A549 (cell line): ENCODE measurements at regions not wholly inside any gene's neighbourhood (a gene's known extent, or its start where the extent isn't known, plus 50 kb on each side); places are given as distances from the start of the nearest gene placed in this dataset.
A peak's percentile ranks its signal among the peaks of the same experiment; 100 is the strongest.

Experiments
- ATAC-seq, 2 experiments: fragments of 200-7000 bp in 1 of 2; fragments of >200 bp in 1 of 2; cut with Nextera tagmentation in 1 of 2; cut with Tn5 transposase in 1 of 2; 3 replicates each; pipeline versions ENCODE4 v1.8.0 to v1.9.1; 2018 to 2020; ENCODE audit warnings: mild to moderate bottlenecking in 1 of 2, moderate library complexity in 1 of 2
- CTCF ChIA-PET: fragments of 300-600 bp; sonication (Branson Sonifier 250); formaldehyde crosslinking; extraction: SDS; loops from one replicate; lab custom pipeline; 2021; ENCODE audit warnings: antibody characterized with exemption, inconsistent platforms; lab: Yijun Ruan, JAX
- POLR2A ChIA-PET: fragments of 350-600 bp; formaldehyde crosslinking; extraction: SDS; loops from one replicate; lab custom pipeline; 2021; ENCODE audit warnings: antibody characterized with exemption, inconsistent platforms; lab: Yijun Ruan, JAX
- DNase-seq, 2 experiments: peaks; one replicate each; pipeline versions ENCODE4 v3.0.0 to v3.0.0-alpha.2; 2011 to 2016; ENCODE audit warnings: low read depth in 1 of 2, low spot score in 1 of 2
- FAIRE-seq: peaks from 2 replicates; lab custom pipeline; 2011; peaks lifted over from hg19 to GRCh38; lab: Jason Lieb, UNC
- H3K27ac ChIP-seq, 2 experiments: fragments of >200 bp; sonication (Bioruptor Twin); formaldehyde crosslinking; 3 replicates each; pipeline ENCODE4 v1.5.1; 2016 to 2017
- H3K4me1 ChIP-seq: fragments of >200 bp; sonication (Bioruptor Twin); formaldehyde crosslinking; 3 replicates; pipeline ENCODE4 v1.6.1; 2016
- H3K4me2 ChIP-seq: fragments of >200 bp; sonication (Bioruptor Twin); formaldehyde crosslinking; 3 replicates; pipeline ENCODE4 v1.6.1; 2016
- H3K4me3 ChIP-seq: fragments of >200 bp; sonication (Bioruptor Twin); formaldehyde crosslinking; 3 replicates; pipeline ENCODE4 v1.5.1; 2016
- H3K9me3 ChIP-seq: fragments of >200 bp; sonication (Bioruptor Twin); formaldehyde crosslinking; 3 replicates; pipeline ENCODE4 v1.6.1; 2016
- BHLHE40 ChIP-seq: IDR thresholded peaks from 2 replicates; pipeline ENCODE4 v1.6.1; 2012; ENCODE audit warnings: low read depth, low read length, inconsistent platforms
- CBX2 ChIP-seq: fragments of 200-600 bp; sonication (generic); IDR thresholded peaks from 2 replicates; pipeline ENCODE4 v1.6.1; 2016; ENCODE audit warnings: low read depth, mild to moderate bottlenecking, borderline replicate concordance
- CHD2 ChIP-seq: fragments of 150-350 bp; IDR thresholded peaks from 2 replicates; pipeline ENCODE4 v1.6.1; 2014; ENCODE audit warnings: low read length; ENCODE audit not compliant: partially characterized antibody
- ESRRA ChIP-seq: fragments of 150-350 bp; IDR thresholded peaks from 2 replicates; pipeline ENCODE4 v1.6.1; 2014; ENCODE audit warnings: mild to moderate bottlenecking, low read length, borderline replicate concordance
- FOSL2 ChIP-seq, 2 experiments: fragments of 450-650 bp in 1 of 2; fragments of >200 bp in 1 of 2; sonication (Bioruptor Twin) in 1 of 2; formaldehyde crosslinking; IDR thresholded peaks; 2 replicates each; pipeline versions ENCODE4 v1.5.0 to v1.6.1; 2016 to 2020; ENCODE audit warnings: mild to moderate bottlenecking in 1 of 2, moderate library complexity in 1 of 2
- HES2 ChIP-seq: fragments of >200 bp; sonication (Bioruptor Twin); formaldehyde crosslinking; IDR thresholded peaks from 2 replicates; pipeline ENCODE4 v1.6.1; 2016
- HOXB5 ChIP-seq: fragments of 250-450 bp; sonication (Bioruptor Pico); IDR thresholded peaks from 2 replicates; pipeline ENCODE4 v1.5.0; 2020; ENCODE audit warnings: mild to moderate bottlenecking, moderate library complexity
- KDM1A ChIP-seq: fragments of 200-600 bp; sonication (generic); IDR thresholded peaks from 2 replicates; pipeline ENCODE4 v1.6.1; 2016; ENCODE audit warnings: low read depth, mild to moderate bottlenecking
- KDM5A ChIP-seq: fragments of 200-600 bp; sonication (generic); IDR thresholded peaks from 2 replicates; pipeline ENCODE4 v1.6.1; 2016; ENCODE audit warnings: antibody characterized with exemption, mild to moderate bottlenecking
- MAZ ChIP-seq: fragments of 150-350 bp; IDR thresholded peaks from 2 replicates; pipeline ENCODE4 v1.6.1; 2014; ENCODE audit warnings: antibody characterized with exemption, low read depth, low read length, borderline replicate concordance
- NPAS2 ChIP-seq: fragments of 250-450 bp; sonication (Bioruptor Pico); IDR thresholded peaks from 2 replicates; pipeline ENCODE4 v1.8.0; 2022; ENCODE audit warnings: mild to moderate bottlenecking, moderate library complexity, borderline replicate concordance
- RNF2 ChIP-seq: fragments of 200-600 bp; sonication (generic); IDR thresholded peaks from 2 replicates; pipeline ENCODE4 v1.6.1; 2016; ENCODE audit warnings: low read depth, mild to moderate bottlenecking, antibody characterized with exemption, moderate library complexity, borderline replicate concordance
- ZC3H11A ChIP-seq: fragments of 450-650 bp; IDR thresholded peaks from 2 replicates; pipeline ENCODE4 v1.6.1; 2014; ENCODE audit warnings: antibody characterized with exemption, mild to moderate bottlenecking
- WGBS: methylation state at CpG from one replicate; pipeline ENCODE4 v1.1.6; 2017; ENCODE audit errors: missing lambda C conversion rate; 5-methylcytosine and 5-hydroxymethylcytosine counted together
- TF ChIP-seq, protein P1 (sequence below): fragments of 150-350 bp; IDR thresholded peaks from 2 replicates; pipeline ENCODE4 v1.6.1; 2014; ENCODE audit warnings: low read depth, mild to moderate bottlenecking, low read length
- TF ChIP-seq, protein P2 (sequence below): fragments of 250-450 bp; sonication (Bioruptor Pico); IDR thresholded peaks from 2 replicates; pipeline ENCODE4 v1.5.0; 2021; ENCODE audit warnings: mild to moderate bottlenecking, moderate library complexity, borderline replicate concordance

DNA sequence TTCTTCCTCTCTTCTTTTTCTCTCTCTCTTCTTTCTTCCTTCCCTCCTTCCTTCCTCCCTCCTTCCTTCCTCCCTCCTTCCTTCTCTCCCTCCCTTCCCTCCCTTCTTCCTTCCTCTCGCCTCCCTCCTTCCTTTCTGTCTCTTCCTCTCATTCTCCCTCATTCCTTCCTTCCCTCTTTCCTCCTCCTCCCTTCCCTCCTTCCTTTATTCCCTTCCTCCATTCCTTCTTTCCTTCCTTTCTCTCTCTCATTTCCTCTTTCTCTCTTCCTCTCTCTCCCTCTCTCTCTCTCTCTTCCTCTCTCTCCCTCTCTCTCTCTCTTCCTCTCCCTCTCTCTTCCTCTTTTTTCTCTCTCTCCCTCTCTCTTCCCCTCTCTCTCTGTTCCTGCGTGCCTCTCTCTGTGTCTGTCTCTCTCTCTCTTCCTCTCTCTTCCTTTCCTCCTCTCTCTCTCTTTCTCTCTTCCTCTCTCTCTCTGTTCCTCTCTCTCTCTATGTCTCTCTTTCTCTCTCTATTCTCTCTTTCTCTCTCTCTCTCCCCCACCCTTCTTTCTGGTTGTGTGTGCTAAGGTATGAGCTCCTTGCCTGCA is 80.1 kb upstream of the PFKP start:
- DNase-seq (no peak), ATAC-seq (no peak), FAIRE-seq (no peak)
- peaks cover 6% of the 10 kb centered on the region for H3K4me1 ChIP-seq
- ChIA-PET POLR2A (no interaction called here), CTCF (no interaction called here)
- H3K4me3 ChIP-seq = no peak overlapping the region
- TF ChIP-seq KDM5A (no peak), HOXB5 (CRISPR knock-in tag) (no peak), CBX2 (no peak)
- H3K27ac ChIP-seq = no peak overlapping the region
- WGBS = 44% methylated on average over 2 of the region's 2 CpGs
- H3K9me3 ChIP-seq = 0 out of 3 replicates have a peak, but pooled peaks cover 6% of the 10 kb centered on the region
- no peak overlapping the region for H3K4me2 ChIP-seq

- Histone ChIP-seq H3K9me3 (0 out of 3 replicates have a peak, but pooled peaks cover 6% of the 10 kb centered on the region), H3K4me3 (no peak overlapping the region), H3K4me2 (peak overlapping the region; percentile 54), H3K27ac (no peak overlapping the region; a peak in 1 of 6 replicates), H3K4me1 (peaks cover 9% of the 10 kb centered on the region)
- POLR2A ChIA-PET = no interaction called here
- WGBS = 87% methylated on average over 11 of the region's 11 CpGs
- no peak for DNase-seq
- no peak for FAIRE-seq
- no peak for ATAC-seq
- TF ChIP-seq RNF2 (no peak), ESRRA (no peak), KDM1A (no peak), CHD2 (no peak), MAZ (no peak), ZC3H11A (no peak), BHLHE40 (no peak), NPAS2 (CRISPR knock-in tag) (no peak), HES2 (no peak)
- TF ChIP-seq, protein P1, sequence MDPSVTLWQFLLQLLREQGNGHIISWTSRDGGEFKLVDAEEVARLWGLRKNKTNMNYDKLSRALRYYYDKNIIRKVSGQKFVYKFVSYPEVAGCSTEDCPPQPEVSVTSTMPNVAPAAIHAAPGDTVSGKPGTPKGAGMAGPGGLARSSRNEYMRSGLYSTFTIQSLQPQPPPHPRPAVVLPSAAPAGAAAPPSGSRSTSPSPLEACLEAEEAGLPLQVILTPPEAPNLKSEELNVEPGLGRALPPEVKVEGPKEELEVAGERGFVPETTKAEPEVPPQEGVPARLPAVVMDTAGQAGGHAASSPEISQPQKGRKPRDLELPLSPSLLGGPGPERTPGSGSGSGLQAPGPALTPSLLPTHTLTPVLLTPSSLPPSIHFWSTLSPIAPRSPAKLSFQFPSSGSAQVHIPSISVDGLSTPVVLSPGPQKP = no peak
- TF ChIP-seq, protein P2, sequence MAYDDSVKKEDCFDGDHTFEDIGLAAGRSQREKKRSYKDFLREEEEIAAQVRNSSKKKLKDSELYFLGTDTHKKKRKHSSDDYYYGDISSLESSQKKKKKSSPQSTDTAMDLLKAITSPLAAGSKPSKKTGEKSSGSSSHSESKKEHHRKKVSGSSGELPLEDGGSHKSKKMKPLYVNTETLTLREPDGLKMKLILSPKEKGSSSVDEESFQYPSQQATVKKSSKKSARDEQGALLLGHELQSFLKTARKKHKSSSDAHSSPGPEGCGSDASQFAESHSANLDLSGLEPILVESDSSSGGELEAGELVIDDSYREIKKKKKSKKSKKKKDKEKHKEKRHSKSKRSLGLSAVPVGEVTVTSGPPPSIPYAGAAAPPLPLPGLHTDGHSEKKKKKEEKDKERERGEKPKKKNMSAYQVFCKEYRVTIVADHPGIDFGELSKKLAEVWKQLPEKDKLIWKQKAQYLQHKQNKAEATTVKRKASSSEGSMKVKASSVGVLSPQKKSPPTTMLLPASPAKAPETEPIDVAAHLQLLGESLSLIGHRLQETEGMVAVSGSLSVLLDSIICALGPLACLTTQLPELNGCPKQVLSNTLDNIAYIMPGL (CRISPR knock-in tag) = no peak
- CTCF ChIA-PET = interaction anchor here (0.8 to 1.1 kb wide), 2 partner anchors 9 to 58 kb away, joined by 4 read pairs; no protein-coding TSS in a partner anchor
Measured at GRCh38 chr10:2986391-2986801, 81.0 kb upstream of the PFKP start.

GRCh38 chr10:2985729-2986232 is 81.6 kb upstream of the PFKP start:
- DNase-seq = peak; percentile 53 to 56
- ChIA-PET POLR2A (no interaction called here), CTCF (interaction anchor here (0.8 to 2.1 kb wide), 5 partner anchors 8 to 58 kb away, joined by 3 to 11 read pairs (median 4); no protein-coding TSS in a partner anchor)
- Histone ChIP-seq H3K4me1 (peaks cover 15% of the 10 kb centered on the region), H3K9me3 (0 out of 3 replicates have a peak, but pooled peaks cover 6% of the 10 kb centered on the region), H3K4me3 (no peak overlapping the region), H3K27ac (peak overlapping the region; percentile 25 to 73; a peak in 4 of 6 replicates), H3K4me2 (peak overlapping the region; percentile 54)
- no peak for FAIRE-seq
- ATAC-seq = peak; percentile 72 to 83
- WGBS = 20% methylated on average over 11 of the region's 11 CpGs
- TF ChIP-seq FOSL2 (IDR thresholded peaks at IDR 0.05) (no peak; the same call in 1 of the 2 replicates), FOSL2 (CRISPR knock-in tag; IDR thresholded peaks at IDR 0.05) (peak; percentile 54)
- TF ChIP-seq, protein P1 = no peak
